GM23338 (cell line): ENCODE measurements at regions not wholly inside any gene's neighbourhood (a gene's known extent, or its start where the extent isn't known, plus 50 kb on each side); places are given as distances from the start of the nearest gene placed in this dataset.

ENCODE experiments used
- ATAC-seq: fragments of 200-7000 bp; cut with Tn5 transposase; 3 replicates; pipeline ENCODE4 v1.9.1; 2020
- DNase-seq: peaks from one replicate; pipeline ENCODE4 v3.0.0-alpha.2; 2015; ENCODE audit warnings: low spot score
- H2AFZ ChIP-seq: fragments of 200-600 bp; sonication (generic); 2 replicates; pipeline ENCODE4 v1.8.0; 2016; ENCODE audit warnings: antibody characterized with exemption, mild to moderate bottlenecking, moderate library complexity
- H3F3A ChIP-seq: fragments of 200-600 bp; sonication (generic); replicated peaks from 2 replicates; pipeline ENCODE4 v1.8.0; 2017; ENCODE audit warnings: antibody characterized with exemption, mixed run types, low read depth
- H3K27ac ChIP-seq: fragments of 200-600 bp; sonication (generic); 2 replicates; pipeline ENCODE4 v1.6.1; 2016; ENCODE audit warnings: low read depth
- H3K27me3 ChIP-seq: fragments of 200-600 bp; sonication (generic); 2 replicates; pipeline ENCODE4 v1.8.0; 2016; ENCODE audit warnings: mild to moderate bottlenecking, mixed run types, moderate library complexity; ENCODE audit not compliant: insufficient read depth
- H3K36me3 ChIP-seq: fragments of 200-600 bp; sonication (generic); 2 replicates; pipeline ENCODE4 v1.8.0; 2016; ENCODE audit warnings: mild to moderate bottlenecking; ENCODE audit not compliant: insufficient read depth
- H3K4me1 ChIP-seq: fragments of 200-600 bp; sonication (generic); 2 replicates; pipeline ENCODE4 v1.8.0; 2016; ENCODE audit warnings: mild to moderate bottlenecking, moderate library complexity; ENCODE audit not compliant: insufficient read depth
- H3K4me2 ChIP-seq: fragments of 200-600 bp; sonication (generic); 2 replicates; pipeline ENCODE4 v1.7.1; 2017; ENCODE audit warnings: mixed run types
- H3K4me3 ChIP-seq: fragments of 200-600 bp; sonication (generic); 2 replicates; pipeline ENCODE4 v1.6.1; 2016; ENCODE audit warnings: mixed run types
- H3K79me2 ChIP-seq: fragments of 200-600 bp; sonication (generic); replicated peaks from 2 replicates; pipeline ENCODE4 v1.8.0; 2017; ENCODE audit warnings: mild to moderate bottlenecking; ENCODE audit not compliant: insufficient read depth
- H3K9me2 ChIP-seq: fragments of 200-600 bp; sonication (generic); 2 replicates; pipeline ENCODE4 v1.8.0; 2017; ENCODE audit not compliant: insufficient read depth
- H4K20me1 ChIP-seq: fragments of 200-600 bp; sonication (generic); replicated peaks from 2 replicates; pipeline ENCODE4 v1.8.0; 2017; ENCODE audit warnings: mild to moderate bottlenecking; ENCODE audit not compliant: insufficient read depth
- H3K27ac Mint-ChIP-seq: 2 replicates; pipeline ENCODE4 v1.8.0; 2020; ENCODE audit warnings: inconsistent platforms, mild to moderate bottlenecking, moderate library complexity, mixed read lengths
- H3K27me3 Mint-ChIP-seq: 3 replicates; pipeline ENCODE4 v1.8.0; 2022; ENCODE audit warnings: low read depth, mild to moderate bottlenecking, moderate library complexity, mixed read lengths, inconsistent platforms; ENCODE audit not compliant: insufficient read depth, poor library complexity
- H3K36me3 Mint-ChIP-seq: 3 replicates; pipeline ENCODE4 v1.8.0; 2021; ENCODE audit warnings: low read depth, mild to moderate bottlenecking, inconsistent platforms, moderate library complexity, mixed read lengths
- H3K4me1 Mint-ChIP-seq: 3 replicates; pipeline ENCODE4 v1.8.0; 2020; ENCODE audit warnings: mild to moderate bottlenecking, inconsistent platforms, mixed read lengths
- H3K4me3 Mint-ChIP-seq: 3 replicates; pipeline ENCODE4 v1.8.0; 2021; ENCODE audit warnings: moderate library complexity, mild to moderate bottlenecking, inconsistent platforms, mixed read lengths
- H3K9me3 Mint-ChIP-seq: 3 replicates; pipeline ENCODE4 v1.8.0; 2020; ENCODE audit warnings: moderate library complexity, mild to moderate bottlenecking, inconsistent platforms, mixed read lengths
- CREB1 ChIP-seq: fragments of 250-450 bp; sonication (Bioruptor Pico); IDR thresholded peaks from 2 replicates; pipeline ENCODE4 v1.5.0; 2020; ENCODE audit warnings: low read depth, mild to moderate bottlenecking, moderate library complexity
- EZH2 ChIP-seq: fragments of 200-600 bp; sonication (generic); IDR thresholded peaks from one replicate; pipeline ENCODE4 v1.8.0; 2017; ENCODE audit warnings: antibody characterized with exemption, mild to moderate bottlenecking, low read depth; ENCODE audit not compliant: unreplicated experiment
- EZH2phosphoT487 ChIP-seq: fragments of 200-600 bp; sonication (generic); IDR thresholded peaks from one replicate; pipeline ENCODE4 v1.8.1; 2018; ENCODE audit warnings: antibody characterized with exemption; ENCODE audit not compliant: unreplicated experiment
- NANOG ChIP-seq: IDR thresholded peaks from 2 replicates; pipeline ENCODE4 v1.6.1; 2016; ENCODE audit warnings: antibody characterized with exemption, borderline replicate concordance
- ZNF114 ChIP-seq: fragments of 250-450 bp; sonication (Bioruptor Pico); IDR thresholded peaks from 2 replicates; pipeline ENCODE4 v1.5.0; 2020; ENCODE audit warnings: mild to moderate bottlenecking, moderate library complexity
- TF ChIP-seq, protein P1 (sequence below): fragments of 250-450 bp; sonication (Bioruptor Pico); IDR thresholded peaks from 2 replicates; pipeline ENCODE4 v1.5.0; 2020; ENCODE audit warnings: mild to moderate bottlenecking, moderate library complexity

DNA sequence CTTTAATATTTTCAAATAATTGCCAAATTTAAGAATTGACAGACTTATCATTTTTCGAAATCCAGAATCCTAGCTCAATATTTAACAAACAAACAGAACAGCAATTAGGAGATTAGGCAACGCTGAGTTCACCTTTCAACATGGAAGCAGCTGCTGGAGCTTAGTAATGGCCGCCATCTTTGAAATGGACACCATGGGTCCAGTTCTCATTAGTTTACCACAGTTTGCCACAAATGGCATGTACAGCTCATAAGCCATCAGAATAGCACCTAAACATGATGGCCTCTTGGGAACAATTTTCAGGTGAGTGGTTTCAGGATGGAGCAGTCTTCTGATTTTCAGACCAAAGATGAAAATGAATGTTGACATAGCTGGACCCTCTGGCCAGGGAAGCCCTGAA lies 313.6 kb upstream of the OBI1 start:
- peaks cover 9% of the 10 kb centered on the region for H3K9me2 ChIP-seq
- Mint-ChIP-seq H3K27me3 (no peaks in the 10 kb centered on the region), H3K36me3 (no peaks in the 10 kb centered on the region), H3K4me1 (no peaks in the 10 kb centered on the region; the same call in 1 of the 3 replicates), H3K27ac (no peak overlapping the region), H3K4me3 (no peak overlapping the region), H3K9me3 (no peaks in the 10 kb centered on the region)
- H3K27ac ChIP-seq: no peak overlapping the region
- H3K4me2 ChIP-seq: no peak overlapping the region
- H2AFZ ChIP-seq: peak overlapping the region; percentile 2; the same call in 1 of the 2 replicates
- TF ChIP-seq ZNF114 (CRISPR knock-in tag) (0 out of 2 replicates have a peak, but pooled peaks have one; percentile 41), NANOG (no peak)
- H3K79me2 ChIP-seq: no peaks in the 10 kb centered on the region
- H3K4me1 ChIP-seq: no peaks in the 10 kb centered on the region
- H3K4me3 ChIP-seq: no peak overlapping the region
- H4K20me1 ChIP-seq: no peaks in the 10 kb centered on the region
- H3K27me3 ChIP-seq: no peaks in the 10 kb centered on the region
- no peak for ATAC-seq
- no peaks in the 10 kb centered on the region for H3K36me3 ChIP-seq
- no peak for DNase-seq
- no peaks in the 10 kb centered on the region for H3F3A ChIP-seq

DNA sequence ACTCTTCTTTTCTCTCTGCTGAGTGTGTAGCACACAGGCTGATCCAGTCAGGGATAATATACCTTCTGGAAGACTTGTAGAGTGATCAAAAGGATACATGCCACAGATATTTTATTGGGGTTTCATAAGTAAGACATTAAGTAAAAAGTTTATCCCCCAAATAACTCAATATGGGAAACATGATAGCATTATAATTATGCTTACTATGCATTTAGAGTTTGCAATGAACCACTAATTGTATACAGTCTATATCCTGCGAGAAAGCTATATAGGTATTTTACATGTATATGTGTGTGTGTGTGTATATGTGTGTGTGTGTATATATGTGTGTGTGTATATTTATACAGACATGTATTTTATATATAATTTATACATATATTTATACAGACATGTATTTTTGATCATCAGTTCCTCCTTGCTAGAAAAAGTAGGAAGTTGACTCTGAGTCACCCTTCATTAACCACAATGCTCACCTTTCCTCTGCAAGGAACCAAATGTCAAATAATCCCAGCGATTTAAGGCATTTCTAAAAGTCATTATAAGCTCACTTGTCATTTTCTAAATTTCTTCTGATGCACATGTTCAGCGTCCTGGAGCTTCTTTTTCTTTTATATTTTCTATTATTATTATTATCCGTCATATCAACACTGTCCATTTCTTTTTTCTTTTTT lies 312.5 kb upstream of the OBI1 start:
- Histone ChIP-seq H3K4me1 (no peaks in the 10 kb centered on the region), H3K27ac (no peak overlapping the region), H3K36me3 (no peaks in the 10 kb centered on the region), H2AFZ (no peak overlapping the region), H3K4me3 (no peak overlapping the region), H3K79me2 (no peaks in the 10 kb centered on the region), H3K9me2 (peaks cover 9% of the 10 kb centered on the region), H3K4me2 (no peak overlapping the region), H4K20me1 (no peaks in the 10 kb centered on the region), H3K27me3 (no peaks in the 10 kb centered on the region), H3F3A (no peaks in the 10 kb centered on the region)
- Mint-ChIP-seq H3K27me3 (no peaks in the 10 kb centered on the region), H3K36me3 (no peaks in the 10 kb centered on the region), H3K4me3 (no peak overlapping the region), H3K4me1 (no peaks in the 10 kb centered on the region; the same call in 1 of the 3 replicates), H3K27ac (no peak overlapping the region), H3K9me3 (no peaks in the 10 kb centered on the region)
- no peak for ATAC-seq
- DNase-seq: no peak
- TF ChIP-seq EZH2 (no peak), EZH2phosphoT487 (no peak), CREB1 (CRISPR knock-in tag) (no peak), NANOG (no peak)

DNA sequence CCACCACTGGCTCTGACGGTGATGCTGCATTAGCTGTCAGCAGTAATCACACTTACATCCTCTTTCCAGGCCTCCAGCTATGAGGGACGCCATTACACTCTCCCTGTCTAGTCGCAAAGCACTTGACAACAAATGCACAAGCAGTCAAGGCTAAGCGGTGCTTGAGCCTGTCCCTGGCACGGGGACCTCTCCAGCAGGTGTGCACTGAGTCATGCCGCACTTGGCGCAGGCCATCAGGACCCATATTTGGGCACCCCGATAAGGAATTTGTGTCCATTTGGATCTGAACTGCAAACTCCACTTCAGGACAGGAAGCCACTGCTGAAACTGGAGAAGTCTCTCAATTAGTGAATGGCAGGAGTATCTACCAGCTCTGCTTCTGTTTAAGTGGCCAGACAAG lies 301.9 kb upstream of the OBI1 start:
- Histone ChIP-seq H3K4me2 (no peak overlapping the region), H3K79me2 (no peaks in the 10 kb centered on the region), H2AFZ (peak overlapping the region; percentile 47; the same call in 1 of the 2 replicates), H3K27ac (no peak overlapping the region), H3F3A (no peaks in the 10 kb centered on the region), H3K36me3 (no peaks in the 10 kb centered on the region), H4K20me1 (no peaks in the 10 kb centered on the region), H3K9me2 (no peaks in the 10 kb centered on the region), H3K4me3 (no peak overlapping the region), H3K4me1 (no peaks in the 10 kb centered on the region), H3K27me3 (no peaks in the 10 kb centered on the region)
- no peaks in the 10 kb centered on the region for H3K36me3 Mint-ChIP-seq
- H3K27me3 Mint-ChIP-seq: no peaks in the 10 kb centered on the region
- no peak for ATAC-seq
- no peak for TF ChIP-seq EZH2
- peaks cover 4% of the 10 kb centered on the region; the same call in 2 of the 3 replicates for H3K4me1 Mint-ChIP-seq
- DNase-seq: no peak
- no peaks in the 10 kb centered on the region for H3K9me3 Mint-ChIP-seq
- no peak overlapping the region for H3K27ac Mint-ChIP-seq
- H3K4me3 Mint-ChIP-seq: no peak overlapping the region

DNA sequence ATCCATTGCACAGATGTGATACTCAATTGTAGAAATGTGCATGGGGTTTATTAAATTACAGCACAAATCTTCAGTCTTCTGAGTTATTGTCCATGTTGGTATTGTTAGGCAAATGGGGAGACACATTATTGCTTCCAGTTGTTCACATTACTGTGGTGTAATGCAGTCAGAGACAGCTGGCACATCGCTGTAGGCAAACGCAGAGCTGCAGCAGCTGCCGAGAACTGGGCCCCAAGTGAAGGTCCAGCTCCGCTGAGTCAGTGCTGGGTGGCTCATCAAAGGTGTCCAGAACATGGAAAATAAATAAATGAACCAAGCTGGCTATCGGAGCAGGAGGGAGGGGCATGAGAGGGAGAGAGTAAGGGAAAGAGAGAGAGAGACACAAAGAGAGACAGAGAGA lies 299.1 kb upstream of the OBI1 start:
- Histone ChIP-seq H2AFZ (no peak overlapping the region), H3K36me3 (no peaks in the 10 kb centered on the region), H3K4me2 (no peak overlapping the region), H4K20me1 (no peaks in the 10 kb centered on the region), H3F3A (no peaks in the 10 kb centered on the region), H3K4me3 (no peak overlapping the region), H3K27ac (no peak overlapping the region), H3K4me1 (no peaks in the 10 kb centered on the region), H3K79me2 (no peaks in the 10 kb centered on the region), H3K9me2 (no peaks in the 10 kb centered on the region), H3K27me3 (no peaks in the 10 kb centered on the region)
- H3K27ac Mint-ChIP-seq: peak overlapping the region; percentile 71
- no peaks in the 10 kb centered on the region for H3K9me3 Mint-ChIP-seq
- no peak overlapping the region for H3K4me3 Mint-ChIP-seq
- ATAC-seq (no peak), DNase-seq (no peak)
- H3K36me3 Mint-ChIP-seq: no peaks in the 10 kb centered on the region
- H3K4me1 Mint-ChIP-seq: peaks cover 4% of the 10 kb centered on the region; the same call in 2 of the 3 replicates
- no peaks in the 10 kb centered on the region for H3K27me3 Mint-ChIP-seq
- TF ChIP-seq, protein P1, sequence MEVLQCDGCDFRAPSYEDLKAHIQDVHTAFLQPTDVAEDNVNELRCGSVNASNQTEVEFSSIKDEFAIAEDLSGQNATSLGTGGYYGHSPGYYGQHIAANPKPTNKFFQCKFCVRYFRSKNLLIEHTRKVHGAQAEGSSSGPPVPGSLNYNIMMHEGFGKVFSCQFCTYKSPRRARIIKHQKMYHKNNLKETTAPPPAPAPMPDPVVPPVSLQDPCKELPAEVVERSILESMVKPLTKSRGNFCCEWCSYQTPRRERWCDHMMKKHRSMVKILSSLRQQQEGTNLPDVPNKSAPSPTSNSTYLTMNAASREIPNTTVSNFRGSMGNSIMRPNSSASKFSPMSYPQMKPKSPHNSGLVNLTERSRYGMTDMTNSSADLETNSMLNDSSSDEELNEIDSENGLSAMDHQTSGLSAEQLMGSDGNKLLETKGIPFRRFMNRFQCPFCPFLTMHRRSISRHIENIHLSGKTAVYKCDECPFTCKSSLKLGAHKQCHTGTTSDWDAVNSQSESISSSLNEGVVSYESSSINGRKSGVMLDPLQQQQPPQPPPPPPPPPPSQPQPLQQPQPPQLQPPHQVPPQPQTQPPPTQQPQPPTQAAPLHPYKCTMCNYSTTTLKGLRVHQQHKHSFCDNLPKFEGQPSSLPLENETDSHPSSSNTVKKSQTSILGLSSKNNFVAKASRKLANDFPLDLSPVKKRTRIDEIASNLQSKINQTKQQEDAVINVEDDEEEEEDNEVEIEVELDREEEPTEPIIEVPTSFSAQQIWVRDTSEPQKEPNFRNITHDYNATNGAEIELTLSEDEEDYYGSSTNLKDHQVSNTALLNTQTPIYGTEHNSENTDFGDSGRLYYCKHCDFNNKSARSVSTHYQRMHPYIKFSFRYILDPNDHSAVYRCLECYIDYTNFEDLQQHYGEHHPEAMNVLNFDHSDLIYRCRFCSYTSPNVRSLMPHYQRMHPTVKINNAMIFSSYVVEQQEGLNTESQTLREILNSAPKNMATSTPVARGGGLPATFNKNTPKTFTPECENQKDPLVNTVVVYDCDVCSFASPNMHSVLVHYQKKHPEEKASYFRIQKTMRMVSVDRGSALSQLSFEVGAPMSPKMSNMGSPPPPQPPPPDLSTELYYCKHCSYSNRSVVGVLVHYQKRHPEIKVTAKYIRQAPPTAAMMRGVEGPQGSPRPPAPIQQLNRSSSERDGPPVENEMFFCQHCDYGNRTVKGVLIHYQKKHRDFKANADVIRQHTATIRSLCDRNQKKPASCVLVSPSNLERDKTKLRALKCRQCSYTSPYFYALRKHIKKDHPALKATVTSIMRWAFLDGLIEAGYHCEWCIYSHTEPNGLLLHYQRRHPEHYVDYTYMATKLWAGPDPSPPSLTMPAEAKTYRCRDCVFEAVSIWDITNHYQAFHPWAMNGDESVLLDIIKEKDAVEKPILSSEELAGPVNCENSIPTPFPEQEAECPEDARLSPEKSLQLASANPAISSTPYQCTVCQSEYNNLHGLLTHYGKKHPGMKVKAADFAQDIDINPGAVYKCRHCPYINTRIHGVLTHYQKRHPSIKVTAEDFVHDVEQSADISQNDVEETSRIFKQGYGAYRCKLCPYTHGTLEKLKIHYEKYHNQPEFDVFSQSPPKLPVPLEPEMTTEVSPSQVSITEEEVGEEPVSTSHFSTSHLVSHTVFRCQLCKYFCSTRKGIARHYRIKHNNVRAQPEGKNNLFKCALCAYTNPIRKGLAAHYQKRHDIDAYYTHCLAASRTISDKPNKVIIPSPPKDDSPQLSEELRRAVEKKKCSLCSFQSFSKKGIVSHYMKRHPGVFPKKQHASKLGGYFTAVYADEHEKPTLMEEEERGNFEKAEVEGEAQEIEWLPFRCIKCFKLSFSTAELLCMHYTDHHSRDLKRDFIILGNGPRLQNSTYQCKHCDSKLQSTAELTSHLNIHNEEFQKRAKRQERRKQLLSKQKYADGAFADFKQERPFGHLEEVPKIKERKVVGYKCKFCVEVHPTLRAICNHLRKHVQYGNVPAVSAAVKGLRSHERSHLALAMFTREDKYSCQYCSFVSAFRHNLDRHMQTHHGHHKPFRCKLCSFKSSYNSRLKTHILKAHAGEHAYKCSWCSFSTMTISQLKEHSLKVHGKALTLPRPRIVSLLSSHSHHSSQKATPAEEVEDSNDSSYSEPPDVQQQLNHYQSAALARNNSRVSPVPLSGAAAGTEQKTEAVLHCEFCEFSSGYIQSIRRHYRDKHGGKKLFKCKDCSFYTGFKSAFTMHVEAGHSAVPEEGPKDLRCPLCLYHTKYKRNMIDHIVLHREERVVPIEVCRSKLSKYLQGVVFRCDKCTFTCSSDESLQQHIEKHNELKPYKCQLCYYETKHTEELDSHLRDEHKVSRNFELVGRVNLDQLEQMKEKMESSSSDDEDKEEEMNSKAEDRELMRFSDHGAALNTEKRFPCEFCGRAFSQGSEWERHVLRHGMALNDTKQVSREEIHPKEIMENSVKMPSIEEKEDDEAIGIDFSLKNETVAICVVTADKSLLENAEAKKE (CRISPR knock-in tag): no peak
